ENCODE measurements at regions not wholly inside any gene's neighbourhood (a gene's known extent, or its start where the extent isn't known, plus 50 kb on each side); places are given as distances from the start of the nearest gene placed in this dataset.

GRCh38 chr14:66395300-66395699 lies 90.9 kb upstream of the CCDC196 start:
- Histone ChIP-seq H3K36me3 (no peaks in the 10 kb centered on the region), H3K27me3 (replicated peaks in 1 of 7) (no peaks in the 10 kb centered on the region), H3K4me3 (no peak overlapping the region), H3K4me1 (no peaks in the 10 kb centered on the region), H3K27ac (no peak overlapping the region), H3K9me3 (no peaks in the 10 kb centered on the region)
- no peak for DNase-seq
- intact Hi-C loops (cut with DNase I; ENCODE audit: low total_unique reads): no loop called here
- TF ChIP-seq POLR2A (IDR thresholded peaks at IDR 0.05) (no peak), POLR2AphosphoS5 (IDR thresholded peaks at IDR 0.05) (no peak), CTCF (IDR thresholded peaks at IDR 0.05 in 8 of 11, conservative IDR thresholded peaks at IDR 0.05 in 3 of 11) (no peak)
- WGBS, 5 donors: 8 to 23% (median 18%) methylated on average over 1 of the region's 1 CpG

DNA sequence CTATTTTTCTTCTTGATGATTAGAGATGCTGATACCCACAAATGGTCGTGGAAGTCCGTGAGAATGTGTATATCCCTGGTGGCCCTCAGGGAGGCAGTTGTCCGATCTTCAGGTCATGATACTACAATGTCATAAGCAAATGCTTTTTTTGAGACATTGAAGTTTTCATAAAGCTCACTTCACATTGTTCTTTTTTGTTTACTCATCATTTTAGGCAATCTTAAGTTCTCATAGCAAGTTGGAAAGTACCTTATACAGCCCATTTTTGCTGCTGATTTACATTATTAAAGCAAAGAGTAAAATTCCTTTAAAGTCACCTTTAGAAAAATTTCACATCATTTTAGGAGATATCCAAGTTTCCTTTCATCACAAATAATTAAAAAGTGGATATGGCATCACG lies 90.0 kb upstream of the CCDC196 start:
- intact Hi-C loops (cut with DNase I; ENCODE audit: low total_unique reads): no loop called here
- TF ChIP-seq CTCF (IDR thresholded peaks at IDR 0.05 in 8 of 11, conservative IDR thresholded peaks at IDR 0.05 in 3 of 11) (no peak), POLR2AphosphoS5 (IDR thresholded peaks at IDR 0.05) (no peak), POLR2A (IDR thresholded peaks at IDR 0.05) (no peak)
- H3K4me3 ChIP-seq: no peak overlapping the region
- H3K36me3 ChIP-seq: no peaks in the 10 kb centered on the region
- H3K27ac ChIP-seq: no peak overlapping the region
- H3K27me3 ChIP-seq (replicated peaks in 1 of 7): no peaks in the 10 kb centered on the region
- no peaks in the 10 kb centered on the region for H3K9me3 ChIP-seq
- WGBS, 5 donors: 76 to 96% (median 92%) methylated on average over 4 of the region's 4 CpGs
- no peaks in the 10 kb centered on the region for H3K4me1 ChIP-seq
- no peak for DNase-seq

GRCh38 chr14:66398437-66398836 lies 87.7 kb upstream of the CCDC196 start:
- no peak overlapping the region for H3K4me3 ChIP-seq
- WGBS, 5 donors: 52 to 67% (median 61%) methylated on average over 1 of the region's 1 CpG
- no peaks in the 10 kb centered on the region for H3K36me3 ChIP-seq
- H3K27me3 ChIP-seq (replicated peaks in 1 of 7): no peaks in the 10 kb centered on the region
- peaks cover 0 to 7% (median 0%) of the 10 kb centered on the region in 6 donors for H3K4me1 ChIP-seq
- H3K9me3 ChIP-seq: no peaks in the 10 kb centered on the region
- DNase-seq: no peak
- no peak for TF ChIP-seq POLR2AphosphoS5 (IDR thresholded peaks at IDR 0.05)
- no peak for TF ChIP-seq CTCF (IDR thresholded peaks at IDR 0.05 in 8 of 11, conservative IDR thresholded peaks at IDR 0.05 in 3 of 11)
- TF ChIP-seq POLR2A (IDR thresholded peaks at IDR 0.05): no peak
- intact Hi-C loops (cut with DNase I; ENCODE audit: low total_unique reads): no loop called here
- no peak overlapping the region for H3K27ac ChIP-seq

DNA sequence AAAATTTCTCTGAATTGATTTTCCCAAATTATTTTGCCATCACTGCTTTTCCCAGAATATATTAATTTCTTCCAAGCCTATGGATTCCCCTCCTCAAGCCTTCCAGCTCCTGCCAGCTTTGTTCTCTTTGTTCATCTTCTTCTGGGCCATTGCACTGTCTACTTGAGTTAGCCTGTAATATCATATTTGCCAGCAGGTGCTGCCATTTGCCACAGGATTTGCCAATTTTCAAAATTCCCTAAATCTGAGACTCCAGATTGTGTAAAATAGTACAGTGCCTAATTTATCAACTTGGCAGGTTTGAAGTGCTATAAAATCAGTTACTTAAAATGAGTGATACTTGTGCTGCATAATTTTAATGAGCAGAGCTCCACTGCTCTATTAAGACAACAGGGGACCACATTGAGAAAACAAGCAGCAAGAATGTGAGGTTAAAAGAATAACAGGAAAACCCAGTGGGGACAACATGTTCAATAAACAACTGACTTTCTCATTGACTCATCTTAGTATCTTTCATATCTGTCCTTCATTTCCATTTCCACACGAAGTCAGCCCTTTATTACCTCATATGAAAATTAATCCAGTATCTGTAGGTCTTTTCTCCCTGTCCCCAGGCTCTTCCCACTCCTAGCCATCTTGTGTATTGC lies 84.6 kb upstream of the CCDC196 start:
- intact Hi-C loops (cut with DNase I; ENCODE audit: low total_unique reads): no loop called here
- no peak for DNase-seq

More for the DNA sequence above, 84.6 kb upstream of the CCDC196 start:
- no peak overlapping the region for H3K4me3 ChIP-seq
- no peaks in the 10 kb centered on the region for H3K36me3 ChIP-seq
- H3K9me3 ChIP-seq: no peaks in the 10 kb centered on the region
- WGBS, 5 donors: 48 to 65% (median 58%) methylated on average over 1 of the region's 1 CpG
- no peaks in the 10 kb centered on the region for H3K27me3 ChIP-seq (replicated peaks in 1 of 7)
- H3K4me1 ChIP-seq: peaks cover 0 to 7% (median 0%) of the 10 kb centered on the region in 6 donors
- TF ChIP-seq POLR2AphosphoS5 (IDR thresholded peaks at IDR 0.05) (no peak), CTCF (IDR thresholded peaks at IDR 0.05 in 8 of 11, conservative IDR thresholded peaks at IDR 0.05 in 3 of 11) (peak in 1 of 11 experiments; percentile 21)
- no peak overlapping the region for H3K27ac ChIP-seq
